Choroid plexus epithelial cell (primary cell): ENCODE measurements at regions not wholly inside any gene's neighbourhood (a gene's known extent, or its start where the extent isn't known, plus 50 kb on each side); places are given as distances from the start of the nearest gene placed in this dataset.

Source experiments
- DNase-seq: peaks from one replicate; pipeline ENCODE4 v3.0.0-alpha.2; 2010; ENCODE audit warnings: low read depth
- H3K4me3 ChIP-seq: 2 replicates; pipeline ENCODE4 v1.5.1; 2011; ENCODE audit warnings: low read depth, mild to moderate bottlenecking, control low read depth, low read length, moderate library complexity
- CTCF ChIP-seq: conservative IDR thresholded peaks from 2 replicates; pipeline ENCODE4 v1.5.1; 2011; ENCODE audit warnings: low read depth, mild to moderate bottlenecking, control low read depth, inconsistent platforms, low read length, moderate library complexity

- no peak for DNase-seq
- no peak overlapping the region for H3K4me3 ChIP-seq
- TF ChIP-seq CTCF: no peak
Measured at GRCh38 chr6:159433550-159433949, 259.5 kb downstream of the SOD2 start.

GRCh38 chr6:159431750-159432149 is 261.3 kb downstream of the SOD2 start:
- no peak for TF ChIP-seq CTCF
- no peak overlapping the region for H3K4me3 ChIP-seq
- DNase-seq: no peak

GRCh38 chr6:159430323-159430722 is 261.1 kb downstream of the FNDC1 start:
- DNase-seq: no peak
- no peak for TF ChIP-seq CTCF
- no peak overlapping the region for H3K4me3 ChIP-seq

GRCh38 chr6:159429433-159429832 is 260.2 kb downstream of the FNDC1 start:
- no peak for TF ChIP-seq CTCF
- H3K4me3 ChIP-seq: no peak overlapping the region
- no peak for DNase-seq

- no peak for DNase-seq
- TF ChIP-seq CTCF: no peak
- no peak overlapping the region for H3K4me3 ChIP-seq
Measured at GRCh38 chr6:159427771-159428170, 258.6 kb downstream of the FNDC1 start.

- no peak overlapping the region for H3K4me3 ChIP-seq
- TF ChIP-seq CTCF: no peak
- DNase-seq: no peak
Measured at GRCh38 chr6:159427335-159427734, 258.1 kb downstream of the FNDC1 start.

GRCh38 chr6:159425421-159425820 is 256.2 kb downstream of the FNDC1 start:
- TF ChIP-seq CTCF: no peak
- no peak for DNase-seq

More at GRCh38 chr6:159425421-159425820, 256.2 kb downstream of the FNDC1 start:
- no peak overlapping the region for H3K4me3 ChIP-seq
